Stomach (tissue), 4 donors: ENCODE measurements at regions not wholly inside any gene's neighbourhood (a gene's known extent, or its start where the extent isn't known, plus 50 kb on each side); places are given as distances from the start of the nearest gene placed in this dataset.

Experiments
- CTCF ChIP-seq, 7 experiments: fragments of 450-650 bp in 4 of 7; fragments of 200-600 bp in 3 of 7; sonication (generic) in 3 of 7; IDR thresholded peaks; one replicate each; pipeline ENCODE4 v1.5.1; 2016 to 2019; ENCODE audit warnings: antibody characterized with exemption in 7 of 7, control low read depth in 2 of 7, mild to moderate bottlenecking in 1 of 7
- EP300 ChIP-seq: sonication (generic); formaldehyde crosslinking; IDR thresholded peaks from one replicate; pipeline ENCODE4 v1.6.1; 2017; ENCODE audit warnings: antibody characterized with exemption
- POLR2A ChIP-seq, 4 donors: fragments of 450-650 bp; IDR thresholded peaks; one replicate each; pipeline ENCODE4 v1.6.1; 2016; ENCODE audit warnings: antibody characterized with exemption in 4 of 4, control low read depth in 2 of 4, mild to moderate bottlenecking in 1 of 4, moderate library complexity in 1 of 4
- POLR2AphosphoS5 ChIP-seq, 3 donors: sonication (generic); formaldehyde crosslinking; IDR thresholded peaks; one replicate each; pipeline ENCODE4 v1.6.1; 2016; ENCODE audit warnings: antibody characterized with exemption in 3 of 3

GRCh38 chr14:89730687-89731086, 223.8 kb downstream of the EFCAB11 start:
- TF ChIP-seq POLR2AphosphoS5 (IDR thresholded peaks at IDR 0.05) (no peak), POLR2A (IDR thresholded peaks at IDR 0.05) (no peak), EP300 (no peak), CTCF (IDR thresholded peaks at IDR 0.05) (no peak)
